ENCODE measurements at regions not wholly inside any gene's neighbourhood (a gene's known extent, or its start where the extent isn't known, plus 50 kb on each side); places are given as distances from the start of the nearest gene placed in this dataset.

- H3K4me3 ChIP-seq (ENCODE audit: low read length), result no peak overlapping the region
- no peak for DNase-seq (ENCODE audit: low read depth)
- TF ChIP-seq CTCF (conservative IDR thresholded peaks at IDR 0.05; ENCODE audit: low read length), result no peak
These were observed 950.4 kb downstream of the EFNA5 start for GRCh38 chr5:106720367-106720766.

DNA sequence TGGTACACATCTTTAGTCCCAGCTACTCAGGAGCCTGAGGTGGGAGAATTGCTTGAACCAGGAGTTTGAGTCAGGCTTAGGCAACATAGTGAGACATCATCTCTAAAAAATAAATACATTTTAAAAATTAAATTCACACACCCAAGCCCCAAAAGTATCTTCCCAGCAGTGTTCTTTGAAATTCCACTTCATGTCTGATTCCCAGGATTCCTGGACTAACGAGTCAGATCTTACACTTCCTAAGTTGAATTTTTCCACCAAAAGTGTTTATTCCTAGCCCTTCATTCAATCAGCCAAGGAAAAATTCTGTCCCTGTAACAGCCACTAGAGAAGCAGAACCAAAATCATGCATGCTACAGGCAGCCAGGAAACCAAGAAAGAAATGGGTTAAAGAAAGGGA lies 970.9 kb downstream of the EFNA5 start:
- H3K4me3 ChIP-seq (ENCODE audit: low read length), result no peak overlapping the region
- DNase-seq (ENCODE audit: low read depth), result no peak
- no peak for TF ChIP-seq CTCF (conservative IDR thresholded peaks at IDR 0.05; ENCODE audit: low read length)

DNA sequence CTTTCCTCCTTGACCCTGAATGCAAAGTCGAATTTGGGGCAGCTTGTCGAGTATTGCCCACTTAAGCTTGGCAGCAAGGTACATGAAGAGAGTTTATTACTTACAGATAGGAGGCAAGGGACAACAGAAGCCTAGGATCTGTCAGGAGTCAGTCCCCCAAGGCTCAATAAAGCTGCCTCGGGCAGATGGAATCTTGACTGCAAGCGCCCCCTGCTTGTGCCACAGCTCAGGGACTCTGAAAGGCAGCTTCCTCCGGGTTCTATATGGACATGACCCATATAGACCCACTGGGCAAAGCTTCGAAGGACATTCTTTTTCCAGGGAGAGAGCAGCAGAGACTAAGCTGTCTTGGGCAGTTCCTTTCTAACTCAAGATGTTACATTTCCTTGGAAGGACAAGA lies 971.5 kb downstream of the EFNA5 start:
- DNase-seq (ENCODE audit: low read depth), result no peak
- no peak overlapping the region for H3K4me3 ChIP-seq (ENCODE audit: low read length)
- no peak for TF ChIP-seq CTCF (conservative IDR thresholded peaks at IDR 0.05; ENCODE audit: low read length)

DNA sequence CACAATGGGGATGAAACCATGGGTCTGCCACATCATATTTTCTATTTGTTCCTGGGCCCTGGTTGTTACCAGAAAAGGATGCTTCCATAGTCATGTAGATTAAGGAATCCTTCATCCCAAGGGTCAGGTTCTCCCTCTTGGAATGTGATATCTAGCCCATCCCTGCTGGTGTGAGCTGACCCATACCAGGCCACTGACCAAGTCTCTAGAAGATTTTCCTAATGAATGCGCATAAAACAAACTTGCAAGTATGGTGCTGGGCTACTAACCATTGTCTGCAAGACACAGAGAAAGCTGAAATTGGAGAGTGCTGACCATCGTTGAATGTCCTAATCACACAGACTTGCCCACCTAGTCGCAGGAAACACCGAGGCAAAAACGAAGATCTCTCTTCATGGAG lies 972.6 kb downstream of the EFNA5 start:
- DNase-seq (ENCODE audit: low read depth), result no peak
- TF ChIP-seq CTCF (conservative IDR thresholded peaks at IDR 0.05; ENCODE audit: low read length), result no peak
- no peak overlapping the region for H3K4me3 ChIP-seq (ENCODE audit: low read length)

DNA sequence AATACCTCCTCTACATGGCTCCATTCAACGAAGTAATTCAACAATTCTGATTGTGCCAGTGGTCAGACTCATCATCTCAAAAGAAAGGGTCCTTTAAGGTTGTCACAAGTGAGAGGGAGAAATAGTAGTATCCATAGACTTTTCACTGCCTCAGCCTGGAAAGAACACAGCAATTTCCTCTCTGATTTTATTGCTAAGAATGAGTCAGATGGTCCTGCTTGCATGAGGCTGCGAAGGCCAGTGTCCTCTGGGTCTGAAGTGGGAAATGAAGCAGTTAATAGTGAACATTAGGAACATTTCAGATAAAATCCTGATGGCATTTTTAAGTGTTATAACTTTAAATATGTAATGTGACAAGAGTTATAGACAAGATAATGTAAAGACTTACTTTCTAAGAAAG lies 979.0 kb downstream of the EFNA5 start:
- no peak for TF ChIP-seq CTCF (conservative IDR thresholded peaks at IDR 0.05; ENCODE audit: low read length)
- no peak for DNase-seq (ENCODE audit: low read depth)
- H3K4me3 ChIP-seq (ENCODE audit: low read length), result no peak overlapping the region

- no peak for DNase-seq (ENCODE audit: low read depth)
- TF ChIP-seq CTCF (conservative IDR thresholded peaks at IDR 0.05; ENCODE audit: low read length), result no peak
- H3K4me3 ChIP-seq (ENCODE audit: low read length), result no peak overlapping the region
These were observed 980.2 kb downstream of the EFNA5 start for GRCh38 chr5:106690585-106690984.

DNA sequence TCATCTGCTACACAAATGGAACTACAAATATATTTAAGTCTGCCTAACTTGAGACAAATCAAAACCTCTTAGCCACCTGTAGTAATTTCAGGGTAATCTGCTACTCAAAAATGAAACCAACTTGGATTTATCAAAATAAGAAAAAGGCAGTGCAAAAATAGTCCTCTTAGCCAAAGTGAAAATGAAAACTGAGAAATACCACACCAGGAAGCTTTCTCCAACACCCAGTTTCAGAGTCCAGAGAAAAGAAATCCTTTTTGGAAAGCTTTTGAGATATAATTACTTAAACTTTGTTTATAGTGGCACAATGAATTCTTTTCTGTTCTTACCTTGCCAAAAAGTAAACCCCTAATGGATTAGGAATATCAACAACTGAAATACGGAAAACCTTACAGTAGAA lies 990.4 kb downstream of the EFNA5 start:
- no peak overlapping the region for H3K4me3 ChIP-seq (ENCODE audit: low read length)
- TF ChIP-seq CTCF (conservative IDR thresholded peaks at IDR 0.05; ENCODE audit: low read length), result no peak
- DNase-seq (ENCODE audit: low read depth), result no peak
